ENCODE measurements at regions not wholly inside any gene's neighbourhood (a gene's known extent, or its start where the extent isn't known, plus 50 kb on each side); places are given as distances from the start of the nearest gene placed in this dataset.

DNA sequence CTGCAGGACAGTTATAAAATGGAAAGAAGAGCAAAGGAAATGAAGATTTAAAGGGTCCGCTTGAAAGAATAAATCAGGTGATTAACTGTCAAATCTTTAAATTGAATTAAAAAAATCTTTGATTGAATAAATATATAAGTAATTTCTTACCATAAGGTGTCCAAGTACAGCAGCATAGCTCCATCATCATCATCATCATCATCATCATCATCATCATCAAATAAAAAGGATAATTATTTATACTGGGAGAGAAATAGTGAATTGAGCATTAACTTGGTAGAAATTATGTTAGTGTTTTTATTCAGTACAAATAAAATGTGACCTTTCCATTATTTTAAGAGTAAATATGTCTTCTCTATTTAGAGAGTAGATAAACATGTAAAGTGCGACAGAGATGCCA, 745.6 kb upstream of the MARCKS start:
- TF ChIP-seq, protein P1, sequence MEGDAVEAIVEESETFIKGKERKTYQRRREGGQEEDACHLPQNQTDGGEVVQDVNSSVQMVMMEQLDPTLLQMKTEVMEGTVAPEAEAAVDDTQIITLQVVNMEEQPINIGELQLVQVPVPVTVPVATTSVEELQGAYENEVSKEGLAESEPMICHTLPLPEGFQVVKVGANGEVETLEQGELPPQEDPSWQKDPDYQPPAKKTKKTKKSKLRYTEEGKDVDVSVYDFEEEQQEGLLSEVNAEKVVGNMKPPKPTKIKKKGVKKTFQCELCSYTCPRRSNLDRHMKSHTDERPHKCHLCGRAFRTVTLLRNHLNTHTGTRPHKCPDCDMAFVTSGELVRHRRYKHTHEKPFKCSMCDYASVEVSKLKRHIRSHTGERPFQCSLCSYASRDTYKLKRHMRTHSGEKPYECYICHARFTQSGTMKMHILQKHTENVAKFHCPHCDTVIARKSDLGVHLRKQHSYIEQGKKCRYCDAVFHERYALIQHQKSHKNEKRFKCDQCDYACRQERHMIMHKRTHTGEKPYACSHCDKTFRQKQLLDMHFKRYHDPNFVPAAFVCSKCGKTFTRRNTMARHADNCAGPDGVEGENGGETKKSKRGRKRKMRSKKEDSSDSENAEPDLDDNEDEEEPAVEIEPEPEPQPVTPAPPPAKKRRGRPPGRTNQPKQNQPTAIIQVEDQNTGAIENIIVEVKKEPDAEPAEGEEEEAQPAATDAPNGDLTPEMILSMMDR (IDR thresholded peaks at IDR 0.05; ENCODE audit: control extremely low read depth, extremely low read depth, low read depth, missing control alignments): no peak
- CTCF ChIA-PET: no interaction called here
- POLR2A ChIA-PET: no interaction called here
- DNase-seq (ENCODE audit: extremely low spot score): no peak

DNA sequence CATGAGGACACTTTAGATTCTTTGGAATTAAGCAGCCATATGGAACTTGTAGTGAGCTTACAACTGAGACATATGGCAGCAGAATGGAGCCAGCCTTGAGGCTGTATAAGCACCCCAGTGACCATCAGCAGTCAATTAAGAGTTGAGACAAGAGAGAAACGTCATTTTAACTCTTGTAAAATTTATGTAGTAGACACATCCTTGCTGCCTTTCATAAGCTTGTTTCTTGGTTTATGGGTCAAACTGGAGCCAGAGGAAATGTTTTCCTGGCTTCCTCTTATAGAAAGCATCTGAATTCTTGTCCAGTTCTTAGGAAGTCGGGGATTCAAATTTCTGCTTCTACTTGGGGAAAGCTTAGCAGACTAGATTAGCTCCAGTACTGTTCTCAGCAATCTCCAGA, 745.1 kb upstream of the MARCKS start:
- DNase-seq (ENCODE audit: extremely low spot score): no peak
- ChIA-PET CTCF (no interaction called here), POLR2A (no interaction called here)
- TF ChIP-seq, protein P1 (IDR thresholded peaks at IDR 0.05; ENCODE audit: control extremely low read depth, extremely low read depth, low read depth, missing control alignments): no peak

DNA sequence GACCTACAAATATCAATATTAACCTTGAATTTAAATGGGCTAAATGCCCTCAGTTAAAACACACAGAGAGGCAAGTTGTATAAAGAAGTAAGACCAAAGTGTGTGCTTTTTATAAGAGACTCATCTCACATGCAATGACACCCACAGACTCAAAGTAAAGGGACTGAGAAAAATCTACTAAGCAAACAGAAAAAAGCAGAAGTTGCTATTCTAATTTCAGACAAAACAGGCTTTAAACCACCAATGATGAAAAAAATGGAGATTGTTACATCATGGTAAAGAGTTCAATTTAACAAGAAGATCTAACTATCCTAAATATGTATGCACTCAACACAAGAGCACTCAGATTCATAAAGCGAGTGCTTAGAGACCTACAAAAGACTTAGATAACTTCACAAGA, 741.9 kb upstream of the MARCKS start:
- TF ChIP-seq, protein P1 (IDR thresholded peaks at IDR 0.05; ENCODE audit: control extremely low read depth, extremely low read depth, low read depth, missing control alignments): no peak
- DNase-seq (ENCODE audit: extremely low spot score): no peak
- POLR2A ChIA-PET: no interaction called here
- CTCF ChIA-PET: no interaction called here

DNA sequence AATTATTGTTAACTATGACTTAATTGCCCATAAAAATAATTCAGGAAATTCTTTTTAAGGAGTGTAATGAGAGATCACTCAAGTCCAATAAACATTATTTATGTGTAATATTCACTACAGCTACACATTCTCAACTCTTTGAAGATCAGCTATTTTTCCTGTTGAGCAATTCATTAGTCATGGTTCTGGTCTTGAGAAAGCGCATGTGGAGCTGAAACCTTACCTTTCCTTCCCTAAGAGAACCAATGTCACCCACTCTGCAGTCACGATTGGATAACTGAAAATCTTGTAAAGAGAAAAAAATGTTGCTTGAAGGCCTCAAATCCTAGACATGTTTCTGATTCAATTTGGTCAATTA, 736.9 kb upstream of the MARCKS start:
- TF ChIP-seq, protein P1 (IDR thresholded peaks at IDR 0.05; ENCODE audit: control extremely low read depth, extremely low read depth, low read depth, missing control alignments): no peak
- ChIA-PET CTCF (no interaction called here), POLR2A (no interaction called here)
- DNase-seq (ENCODE audit: extremely low spot score): no peak

DNA sequence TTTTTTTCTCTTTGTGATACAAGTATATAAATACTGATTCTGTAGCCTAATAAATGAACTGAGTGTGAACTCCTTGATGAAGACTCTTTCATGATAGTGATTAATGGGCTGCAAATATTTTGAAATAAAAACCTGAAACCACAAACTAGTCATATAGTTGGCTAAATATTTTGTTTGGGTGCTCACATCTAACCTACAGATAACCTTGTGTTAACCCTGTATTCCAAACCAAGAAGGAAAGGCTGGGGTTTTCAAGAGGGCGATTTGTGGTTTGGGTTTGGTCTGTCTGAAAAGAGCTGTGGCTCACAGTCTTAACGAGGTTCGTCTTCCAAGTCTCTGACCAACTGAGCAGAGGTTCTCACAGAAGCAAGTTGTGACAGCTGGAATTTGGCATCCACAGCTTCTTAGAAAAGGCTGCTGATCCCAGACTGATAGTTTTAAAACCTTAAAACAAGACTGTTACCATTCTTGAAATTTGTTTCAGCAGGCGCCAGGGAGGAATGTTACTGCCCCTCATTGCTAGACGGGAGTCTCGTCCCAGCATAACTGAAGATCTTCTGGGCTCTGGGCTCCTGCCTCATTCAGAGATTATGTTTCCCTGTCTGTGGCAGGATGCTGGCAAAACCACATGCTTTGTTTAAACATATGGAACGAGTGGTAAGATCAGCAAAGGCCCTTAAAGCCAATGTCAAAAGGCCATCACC, 736.4 kb upstream of the MARCKS start:
- TF ChIP-seq, protein P1 (IDR thresholded peaks at IDR 0.05; ENCODE audit: control extremely low read depth, extremely low read depth, low read depth, missing control alignments): no peak
- POLR2A ChIA-PET: no interaction called here
- CTCF ChIA-PET: no interaction called here
- no peak for DNase-seq (ENCODE audit: extremely low spot score)

DNA sequence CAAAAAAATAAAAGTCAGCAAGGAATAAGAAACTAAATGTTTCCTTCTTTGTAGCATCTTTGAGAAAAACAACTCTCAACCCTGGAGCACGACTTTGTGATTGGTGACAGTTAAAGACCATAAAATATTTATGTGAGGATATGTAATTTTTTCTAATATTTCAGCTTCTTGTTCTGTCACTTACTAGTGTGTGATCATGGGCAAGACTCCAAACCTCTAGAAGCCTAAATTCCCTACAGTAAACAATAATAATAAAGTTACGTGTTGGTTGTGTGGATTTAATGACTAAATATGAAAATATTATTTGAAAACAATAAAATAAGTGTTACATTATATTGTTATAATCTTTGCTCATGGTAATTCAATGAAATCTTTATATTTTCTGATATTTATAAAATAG, 735.6 kb upstream of the MARCKS start:
- ChIA-PET POLR2A (no interaction called here), CTCF (no interaction called here)
- no peak for DNase-seq (ENCODE audit: extremely low spot score)
- TF ChIP-seq, protein P1 (IDR thresholded peaks at IDR 0.05; ENCODE audit: control extremely low read depth, extremely low read depth, low read depth, missing control alignments): no peak

DNA sequence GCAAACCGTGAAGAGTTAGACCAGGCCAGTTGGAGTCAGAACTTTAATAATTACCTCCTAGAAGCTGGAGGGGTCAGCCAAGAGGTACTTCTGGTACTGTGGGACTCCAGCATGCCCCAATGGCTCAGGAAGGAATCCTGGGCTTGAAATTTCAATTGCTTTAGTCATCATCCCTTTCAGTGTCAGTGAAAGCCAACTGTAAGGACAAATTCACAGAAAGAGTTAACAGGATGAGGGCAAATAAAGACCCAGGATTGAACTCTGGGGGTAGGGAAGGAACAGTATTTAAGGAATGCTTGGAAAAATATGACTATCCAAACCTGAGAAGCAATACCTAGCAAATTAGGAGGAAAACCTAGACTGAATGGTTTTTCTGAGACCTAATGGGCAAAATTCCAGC, 735.1 kb upstream of the MARCKS start:
- CTCF ChIA-PET: no interaction called here
- TF ChIP-seq, protein P1 (IDR thresholded peaks at IDR 0.05; ENCODE audit: control extremely low read depth, extremely low read depth, low read depth, missing control alignments): no peak
- DNase-seq (ENCODE audit: extremely low spot score): no peak

More for the DNA sequence above, 735.1 kb upstream of the MARCKS start:
- POLR2A ChIA-PET: no interaction called here

Data from GM10248 (cell line).